NB4 (cell line): ENCODE measurements at regions not wholly inside any gene's neighbourhood (a gene's known extent, or its start where the extent isn't known, plus 50 kb on each side); places are given as distances from the start of the nearest gene placed in this dataset.

Experiments
- DNase-seq: peaks from one replicate; pipeline ENCODE4 v3.0.0; 2010; ENCODE audit warnings: low read depth
- H3K4me3 ChIP-seq: one replicate; pipeline ENCODE4 v1.5.1; 2011; ENCODE audit warnings: mild to moderate bottlenecking, low read depth, low read length, moderate library complexity
- MYC ChIP-seq: IDR thresholded peaks from 2 replicates; pipeline ENCODE4 v1.6.1; 2011; ENCODE audit warnings: low read depth, low read length
- POLR2A ChIP-seq: IDR thresholded peaks from 2 replicates; pipeline ENCODE4 v1.6.1; 2011; ENCODE audit warnings: mild to moderate bottlenecking; ENCODE audit not compliant: insufficient read length; ENCODE audit errors: extremely low read depth
- TF ChIP-seq, protein P1 (sequence below): IDR thresholded peaks from one replicate; pipeline ENCODE4 v1.5.1; 2012; ENCODE audit warnings: low read depth, low read length
- TF ChIP-seq, protein P2 (sequence below): IDR thresholded peaks from 2 replicates; pipeline ENCODE4 v1.6.1; 2011; ENCODE audit warnings: low read depth, low read length

DNA sequence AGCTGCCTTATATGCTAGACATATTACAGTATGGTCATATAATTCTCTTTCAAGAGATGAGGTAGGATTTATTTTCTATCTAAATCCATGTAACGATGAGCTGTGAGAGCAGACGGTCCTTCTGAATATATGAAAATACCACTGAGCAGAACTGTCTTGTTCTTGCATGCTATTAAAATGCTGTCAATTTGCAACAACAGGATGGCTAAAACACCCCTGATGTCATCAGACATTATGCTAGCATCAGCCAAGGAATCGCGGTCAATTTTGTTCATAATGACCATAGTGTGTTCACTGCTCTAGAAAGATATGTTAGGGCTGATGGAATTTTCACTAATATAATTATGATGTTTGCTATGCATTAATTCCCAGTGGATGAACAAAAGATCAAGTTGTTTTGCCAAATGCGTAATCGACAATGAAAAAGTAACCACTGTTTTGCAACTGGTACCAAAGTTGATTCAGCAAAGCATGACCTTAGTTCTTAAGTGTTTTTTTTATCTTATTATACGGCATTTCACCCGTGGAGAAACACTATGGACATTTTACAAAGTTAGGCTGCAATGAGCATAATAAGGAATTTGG is 765.4 kb upstream of the NR2F2 start:
- TF ChIP-seq POLR2A (no peak), MYC (no peak)
- TF ChIP-seq, protein P1, sequence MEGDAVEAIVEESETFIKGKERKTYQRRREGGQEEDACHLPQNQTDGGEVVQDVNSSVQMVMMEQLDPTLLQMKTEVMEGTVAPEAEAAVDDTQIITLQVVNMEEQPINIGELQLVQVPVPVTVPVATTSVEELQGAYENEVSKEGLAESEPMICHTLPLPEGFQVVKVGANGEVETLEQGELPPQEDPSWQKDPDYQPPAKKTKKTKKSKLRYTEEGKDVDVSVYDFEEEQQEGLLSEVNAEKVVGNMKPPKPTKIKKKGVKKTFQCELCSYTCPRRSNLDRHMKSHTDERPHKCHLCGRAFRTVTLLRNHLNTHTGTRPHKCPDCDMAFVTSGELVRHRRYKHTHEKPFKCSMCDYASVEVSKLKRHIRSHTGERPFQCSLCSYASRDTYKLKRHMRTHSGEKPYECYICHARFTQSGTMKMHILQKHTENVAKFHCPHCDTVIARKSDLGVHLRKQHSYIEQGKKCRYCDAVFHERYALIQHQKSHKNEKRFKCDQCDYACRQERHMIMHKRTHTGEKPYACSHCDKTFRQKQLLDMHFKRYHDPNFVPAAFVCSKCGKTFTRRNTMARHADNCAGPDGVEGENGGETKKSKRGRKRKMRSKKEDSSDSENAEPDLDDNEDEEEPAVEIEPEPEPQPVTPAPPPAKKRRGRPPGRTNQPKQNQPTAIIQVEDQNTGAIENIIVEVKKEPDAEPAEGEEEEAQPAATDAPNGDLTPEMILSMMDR, result no peak
- TF ChIP-seq, protein P2, sequence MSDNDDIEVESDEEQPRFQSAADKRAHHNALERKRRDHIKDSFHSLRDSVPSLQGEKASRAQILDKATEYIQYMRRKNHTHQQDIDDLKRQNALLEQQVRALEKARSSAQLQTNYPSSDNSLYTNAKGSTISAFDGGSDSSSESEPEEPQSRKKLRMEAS, result no peak
- no peak for DNase-seq
- no peak overlapping the region for H3K4me3 ChIP-seq

DNA sequence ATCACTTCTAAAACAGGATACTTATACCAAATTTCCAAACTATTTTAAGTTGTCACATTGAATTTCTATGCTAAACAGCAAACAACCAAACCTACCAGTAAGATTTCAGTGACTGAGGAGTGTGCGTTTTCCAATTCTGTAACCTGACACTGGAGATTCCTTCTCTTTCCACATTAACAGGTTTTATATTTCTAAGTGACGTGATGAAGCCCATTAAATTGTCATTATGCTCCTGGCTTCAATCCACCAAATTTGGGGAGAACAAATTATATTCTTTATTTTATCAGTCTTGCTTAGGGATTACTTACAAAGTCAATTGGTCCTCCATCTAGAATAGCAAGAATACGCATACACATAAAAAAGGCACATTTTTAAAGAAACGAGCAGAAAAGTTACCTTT is 764.8 kb upstream of the NR2F2 start:
- H3K4me3 ChIP-seq, result no peak overlapping the region
- DNase-seq, result no peak
- TF ChIP-seq, protein P1, result no peak
- TF ChIP-seq MYC (no peak), POLR2A (no peak)
- TF ChIP-seq, protein P2, result no peak

DNA sequence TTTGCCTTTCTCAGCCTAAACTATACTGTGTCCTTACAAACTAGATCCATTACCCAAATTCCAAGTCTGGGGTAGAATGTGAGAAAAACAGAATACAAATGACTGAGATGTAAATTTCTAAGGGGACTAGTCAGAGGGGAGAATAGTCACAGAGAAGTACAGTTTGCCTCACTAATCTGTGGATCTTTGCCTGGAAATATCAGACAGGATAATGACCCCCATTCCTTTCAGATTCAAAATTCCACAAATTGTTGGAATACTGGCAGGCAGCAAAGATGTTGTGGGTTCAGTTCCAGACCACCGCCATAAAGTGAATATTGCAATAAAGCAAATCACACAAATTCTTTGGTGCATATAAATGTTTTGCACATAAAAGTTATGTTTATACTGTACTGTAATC is 762.8 kb upstream of the NR2F2 start:
- no peak for TF ChIP-seq MYC
- TF ChIP-seq, protein P2, result no peak
- TF ChIP-seq, protein P1, result no peak
- TF ChIP-seq POLR2A, result no peak
- no peak for DNase-seq

DNA sequence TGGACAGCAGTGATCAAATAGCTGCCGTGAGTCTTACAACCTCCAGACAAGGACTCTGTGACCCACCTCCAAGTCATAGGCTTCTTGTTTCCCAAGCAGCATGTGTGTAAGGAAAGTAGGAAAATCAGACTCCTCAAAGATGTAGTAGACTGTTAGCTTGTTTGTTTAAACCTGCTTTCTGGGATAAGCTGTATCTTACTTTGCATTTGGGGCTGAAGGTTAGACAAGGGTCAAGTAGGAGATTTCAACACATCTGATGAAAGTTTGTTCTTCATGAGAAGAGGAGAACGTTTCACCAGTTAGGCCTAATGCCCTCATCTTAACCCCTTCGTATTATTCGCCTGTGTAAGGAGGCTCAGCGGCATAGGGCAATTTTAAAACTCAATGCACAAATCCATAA is 756.4 kb upstream of the NR2F2 start:
- TF ChIP-seq MYC, result no peak
- H3K4me3 ChIP-seq, result no peak overlapping the region
- DNase-seq, result no peak

More for the DNA sequence above, 762.8 kb upstream of the NR2F2 start:
- H3K4me3 ChIP-seq, result no peak overlapping the region

GRCh38 chr15:95577927-95578326 is 752.6 kb upstream of the NR2F2 start:
- DNase-seq, result no peak
- TF ChIP-seq POLR2A, result no peak
- TF ChIP-seq, protein P2, result no peak
- TF ChIP-seq MYC, result no peak
- TF ChIP-seq, protein P1, result no peak
- no peak overlapping the region for H3K4me3 ChIP-seq

DNA sequence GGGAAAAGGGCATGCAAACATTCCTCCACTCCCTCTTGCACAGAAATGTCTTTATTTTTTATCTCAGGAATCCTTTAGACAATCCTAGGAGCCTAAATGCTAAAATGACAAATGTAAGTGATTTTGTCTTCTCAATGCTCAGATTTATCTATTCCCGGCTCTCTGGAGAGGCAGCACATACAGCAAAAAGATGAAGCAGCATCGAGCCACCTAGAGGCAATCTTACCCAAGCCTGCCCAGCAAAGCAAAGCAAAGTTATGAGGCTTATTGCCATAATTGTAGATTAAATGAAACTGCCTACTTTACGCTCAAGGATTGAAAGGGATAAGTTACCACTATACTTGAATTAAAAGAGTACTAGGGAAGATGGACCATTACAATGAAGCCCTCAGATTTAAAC is 750.4 kb upstream of the NR2F2 start:
- no peak overlapping the region for H3K4me3 ChIP-seq
- TF ChIP-seq, protein P1, result no peak
- no peak for TF ChIP-seq POLR2A
- no peak for TF ChIP-seq MYC
- no peak for DNase-seq

DNA sequence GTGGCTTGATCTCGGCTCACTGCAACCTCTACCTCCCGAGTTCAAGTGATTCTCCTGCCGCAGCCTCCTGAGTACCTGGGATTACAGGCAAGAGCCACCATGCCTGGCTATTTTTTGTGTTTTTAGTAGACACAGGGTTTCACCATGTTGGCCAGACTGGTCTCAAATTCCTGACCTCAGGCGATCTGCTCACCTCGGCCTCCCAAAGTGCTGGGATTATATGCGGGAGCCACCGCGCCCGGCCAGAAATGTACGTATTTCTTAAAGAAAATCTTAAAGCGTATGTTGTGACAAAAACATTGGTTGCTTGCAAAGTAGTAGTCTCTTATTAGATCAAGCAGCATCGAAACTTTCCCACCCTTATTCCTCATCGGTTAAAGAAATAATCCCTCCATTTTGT is 748.9 kb upstream of the NR2F2 start:
- no peak for DNase-seq
- TF ChIP-seq, protein P1, result no peak

More for the DNA sequence above, 748.9 kb upstream of the NR2F2 start:
- no peak overlapping the region for H3K4me3 ChIP-seq
